ENCODE measurements at regions not wholly inside any gene's neighbourhood (a gene's known extent, or its start where the extent isn't known, plus 50 kb on each side); places are given as distances from the start of the nearest gene placed in this dataset.
A peak's percentile ranks its signal among the peaks of the same experiment; 100 is the strongest.

DNA sequence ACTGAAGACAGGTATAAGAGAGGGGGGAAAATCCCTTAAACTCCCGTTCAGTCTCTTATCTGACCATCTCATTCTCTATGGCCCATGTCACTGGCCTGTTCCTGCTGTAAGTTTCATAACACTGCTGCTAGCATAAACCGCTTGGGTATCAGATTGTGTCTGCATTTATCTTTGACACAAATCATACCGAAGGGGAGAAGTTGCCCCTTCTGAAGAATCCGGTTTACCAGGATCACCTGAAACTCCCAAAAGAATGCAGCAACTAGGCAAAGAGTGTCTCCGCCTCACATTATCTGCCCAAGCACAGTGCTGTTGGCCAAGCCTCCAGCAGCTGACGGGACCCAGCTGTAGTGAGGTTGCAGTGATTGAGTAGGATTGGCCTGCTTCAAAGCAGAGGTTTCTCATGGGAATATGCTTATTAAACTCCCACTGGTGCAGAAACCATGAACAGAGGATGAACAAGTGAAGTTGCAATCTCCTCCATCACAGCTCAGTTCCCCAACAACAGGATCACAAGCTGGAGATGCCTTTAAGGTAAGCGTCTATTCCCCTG lies 71.3 kb upstream of the PUDP start:
- Histone ChIP-seq H3K36me3 (ENCODE audit: control insufficient read depth, insufficient read depth, low read length, severe bottlenecking) (no peaks in the 10 kb centered on the region), H3K4me3 (ENCODE audit: low read length) (no peak overlapping the region), H3K9ac (ENCODE audit: low read length) (no peak overlapping the region), H3K9me3 (ENCODE audit: control insufficient read depth, low read length) (no peaks in the 10 kb centered on the region), H3K4me1 (ENCODE audit: control insufficient read depth, insufficient read depth, low read length) (peaks cover 2% of the 10 kb centered on the region), H3K27me3 (replicated peaks; ENCODE audit: control insufficient read depth, insufficient read depth, low read length) (no peaks in the 10 kb centered on the region)
- DNase-seq (ENCODE audit: low read depth), result no peak

- no peak overlapping the region for H3K4me3 ChIP-seq (ENCODE audit: low read length)
- H3K36me3 ChIP-seq (ENCODE audit: control insufficient read depth, insufficient read depth, low read length, severe bottlenecking), result no peaks in the 10 kb centered on the region
- no peak overlapping the region for H3K9ac ChIP-seq (ENCODE audit: low read length)
- no peaks in the 10 kb centered on the region for H3K9me3 ChIP-seq (ENCODE audit: control insufficient read depth, low read length)
- peaks cover 6% of the 10 kb centered on the region for H3K4me1 ChIP-seq (ENCODE audit: control insufficient read depth, insufficient read depth, low read length)
- no peak for DNase-seq (ENCODE audit: low read depth)
- H3K27me3 ChIP-seq (replicated peaks; ENCODE audit: control insufficient read depth, insufficient read depth, low read length), result no peaks in the 10 kb centered on the region
Measured at GRCh38 chrX:7218321-7219152, 70.6 kb upstream of the PUDP start.

DNA sequence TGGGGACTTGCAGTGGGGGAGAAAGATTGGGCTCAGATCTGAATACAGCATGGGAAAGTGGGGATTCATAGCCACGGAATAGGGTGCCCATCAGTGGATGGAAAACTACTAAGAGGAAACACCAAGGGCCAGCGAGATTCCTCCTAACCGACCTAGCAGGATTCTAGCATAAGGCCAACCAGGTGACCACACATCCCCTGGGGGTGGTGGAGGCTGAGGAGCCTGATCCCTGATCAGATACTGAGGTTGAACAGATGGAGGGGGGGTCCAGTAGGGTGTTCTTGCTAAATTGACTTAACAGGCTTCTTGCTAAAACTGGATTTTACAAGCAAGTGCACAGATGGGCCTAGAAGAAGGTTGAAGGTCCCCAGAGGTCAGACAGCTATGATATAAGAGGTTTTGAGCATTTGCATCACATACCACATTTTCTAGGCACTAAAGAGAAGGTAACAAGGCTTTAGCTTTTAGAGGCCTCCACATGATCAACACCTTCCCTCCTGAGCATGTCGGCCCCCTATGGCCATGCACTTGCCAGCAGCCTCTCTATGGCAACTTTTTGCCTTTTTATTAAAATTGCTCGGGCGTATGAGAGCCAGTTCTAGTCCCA lies 69.1 kb upstream of the PUDP start:
- Histone ChIP-seq H3K9ac (ENCODE audit: low read length) (no peak overlapping the region), H3K4me3 (ENCODE audit: low read length) (no peak overlapping the region), H3K36me3 (ENCODE audit: control insufficient read depth, insufficient read depth, low read length, severe bottlenecking) (no peaks in the 10 kb centered on the region), H3K27me3 (replicated peaks; ENCODE audit: control insufficient read depth, insufficient read depth, low read length) (no peaks in the 10 kb centered on the region), H3K9me3 (ENCODE audit: control insufficient read depth, low read length) (no peaks in the 10 kb centered on the region), H3K4me1 (ENCODE audit: control insufficient read depth, insufficient read depth, low read length) (peaks cover 6% of the 10 kb centered on the region)
- no peak for DNase-seq (ENCODE audit: low read depth)

- H3K9ac ChIP-seq (ENCODE audit: low read length), result no peak overlapping the region
- no peaks in the 10 kb centered on the region for H3K27me3 ChIP-seq (replicated peaks; ENCODE audit: control insufficient read depth, insufficient read depth, low read length)
- no peak overlapping the region for H3K4me3 ChIP-seq (ENCODE audit: low read length)
- H3K9me3 ChIP-seq (ENCODE audit: control insufficient read depth, low read length), result no peaks in the 10 kb centered on the region
- no peaks in the 10 kb centered on the region for H3K36me3 ChIP-seq (ENCODE audit: control insufficient read depth, insufficient read depth, low read length, severe bottlenecking)
- no peak for DNase-seq (ENCODE audit: low read depth)
- H3K4me1 ChIP-seq (ENCODE audit: control insufficient read depth, insufficient read depth, low read length), result peaks cover 6% of the 10 kb centered on the region
Measured at GRCh38 chrX:7215842-7216241, 67.9 kb upstream of the PUDP start.

DNA sequence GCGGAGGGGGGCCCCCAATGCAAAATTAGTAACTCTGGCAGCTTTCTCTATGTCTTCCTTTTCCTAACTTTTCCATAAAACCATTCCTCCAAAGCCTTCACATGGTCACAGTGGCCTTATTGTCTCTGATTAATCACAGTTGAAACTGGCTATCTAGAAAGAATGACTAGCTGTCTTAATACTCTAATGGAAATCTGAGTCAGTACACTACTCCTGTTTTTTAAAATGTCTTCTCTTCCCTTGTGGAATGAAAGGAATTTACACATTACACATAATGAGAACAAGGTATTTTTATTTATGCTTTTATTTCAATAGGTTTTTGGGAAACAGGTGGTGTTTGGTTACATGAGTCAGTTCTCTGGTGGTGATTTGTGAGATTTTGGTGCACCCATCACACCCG lies 66.3 kb upstream of the PUDP start:
- H3K4me3 ChIP-seq (ENCODE audit: low read length), result no peak overlapping the region
- no peak for DNase-seq (ENCODE audit: low read depth)
- no peaks in the 10 kb centered on the region for H3K27me3 ChIP-seq (replicated peaks; ENCODE audit: control insufficient read depth, insufficient read depth, low read length)
- no peak overlapping the region for H3K9ac ChIP-seq (ENCODE audit: low read length)
- H3K36me3 ChIP-seq (ENCODE audit: control insufficient read depth, insufficient read depth, low read length, severe bottlenecking), result no peaks in the 10 kb centered on the region
- peaks cover 6% of the 10 kb centered on the region for H3K4me1 ChIP-seq (ENCODE audit: control insufficient read depth, insufficient read depth, low read length)
- no peaks in the 10 kb centered on the region for H3K9me3 ChIP-seq (ENCODE audit: control insufficient read depth, low read length)

DNA sequence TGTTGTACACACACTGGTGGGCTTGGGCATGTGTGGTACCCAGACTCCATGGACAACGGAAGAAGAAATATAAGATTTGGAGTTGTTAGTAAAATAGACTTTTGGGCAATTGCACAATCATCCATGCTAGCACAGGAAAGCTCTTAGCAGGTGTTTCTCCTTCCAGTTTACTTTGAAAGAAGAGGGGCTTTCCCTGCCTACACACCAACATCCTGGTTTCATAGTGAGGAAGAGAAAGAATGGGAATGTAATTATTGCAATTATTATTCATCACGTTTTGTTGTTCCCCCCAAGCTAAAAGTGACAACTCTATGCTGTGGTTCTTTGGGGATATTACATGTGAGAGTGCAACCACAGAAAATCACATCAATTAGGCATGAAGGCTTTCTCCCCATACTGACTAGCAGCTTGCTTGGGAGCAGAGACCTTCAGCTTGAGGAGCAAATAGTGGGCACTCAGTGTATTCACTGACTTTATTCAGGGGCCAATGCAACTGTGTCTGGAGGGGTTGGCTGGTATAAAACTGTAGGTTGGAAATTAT lies 57.2 kb upstream of the PUDP start:
- Histone ChIP-seq H3K9ac (ENCODE audit: low read length) (no peak overlapping the region), H3K36me3 (ENCODE audit: control insufficient read depth, insufficient read depth, low read length, severe bottlenecking) (no peaks in the 10 kb centered on the region), H3K27me3 (replicated peaks; ENCODE audit: control insufficient read depth, insufficient read depth, low read length) (no peaks in the 10 kb centered on the region), H3K4me1 (ENCODE audit: control insufficient read depth, insufficient read depth, low read length) (no peaks in the 10 kb centered on the region), H3K9me3 (ENCODE audit: control insufficient read depth, low read length) (no peaks in the 10 kb centered on the region), H3K4me3 (ENCODE audit: low read length) (no peak overlapping the region)
- DNase-seq (ENCODE audit: low read depth), result no peak

DNA sequence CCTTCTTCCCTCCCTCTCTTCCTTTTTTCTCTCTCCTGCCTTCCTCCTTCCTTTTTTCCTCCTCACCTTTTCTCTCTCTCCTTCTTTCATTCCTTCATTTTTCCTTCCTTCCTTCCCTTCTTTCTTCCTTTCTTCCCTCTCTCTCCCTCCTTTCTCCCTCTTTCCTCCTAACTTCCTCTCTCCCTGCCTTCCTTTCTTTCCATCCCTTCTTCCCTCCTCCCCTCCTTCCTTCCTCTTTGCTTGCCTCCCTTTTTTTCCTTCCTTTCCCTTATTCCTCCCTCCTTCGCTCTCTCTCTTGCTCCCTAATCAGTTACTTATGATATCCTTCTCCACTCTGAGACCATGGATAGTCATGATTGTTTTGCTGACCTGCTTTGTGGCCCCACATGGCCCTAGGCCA lies 56.7 kb upstream of the PUDP start:
- no peak overlapping the region for H3K9ac ChIP-seq (ENCODE audit: low read length)
- H3K4me3 ChIP-seq (ENCODE audit: low read length), result no peak overlapping the region
- H3K9me3 ChIP-seq (ENCODE audit: control insufficient read depth, low read length), result no peaks in the 10 kb centered on the region
- no peaks in the 10 kb centered on the region for H3K4me1 ChIP-seq (ENCODE audit: control insufficient read depth, insufficient read depth, low read length)
- H3K36me3 ChIP-seq (ENCODE audit: control insufficient read depth, insufficient read depth, low read length, severe bottlenecking), result no peaks in the 10 kb centered on the region
- no peaks in the 10 kb centered on the region for H3K27me3 ChIP-seq (replicated peaks; ENCODE audit: control insufficient read depth, insufficient read depth, low read length)
- no peak for DNase-seq (ENCODE audit: low read depth)

DNA sequence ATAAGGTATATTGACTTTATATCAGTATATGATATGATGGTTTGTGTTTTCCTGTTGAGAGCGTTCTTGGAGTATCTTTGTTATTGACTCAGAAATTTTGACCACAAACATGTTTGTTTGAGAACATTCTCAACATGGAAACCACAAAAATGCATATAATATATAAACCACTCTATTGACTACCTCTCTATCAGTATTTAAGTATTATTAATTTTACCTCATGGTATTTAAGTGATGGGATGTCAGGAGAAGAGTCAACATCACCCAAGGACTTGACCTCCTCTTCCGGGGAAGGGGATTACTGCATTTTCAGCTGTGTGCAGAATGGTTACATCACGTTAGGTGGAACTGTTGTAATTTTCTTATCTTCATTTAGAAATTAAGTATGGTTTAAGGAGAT lies 54.3 kb upstream of the PUDP start:
- peak; percentile 4 for DNase-seq (ENCODE audit: low read depth)
- Histone ChIP-seq H3K4me1 (ENCODE audit: control insufficient read depth, insufficient read depth, low read length) (no peaks in the 10 kb centered on the region), H3K4me3 (ENCODE audit: low read length) (no peak overlapping the region)

GRCh38 chrX:7201496-7201895 lies 53.5 kb upstream of the PUDP start:
- H3K27me3 ChIP-seq (replicated peaks; ENCODE audit: control insufficient read depth, insufficient read depth, low read length), result no peaks in the 10 kb centered on the region
- H3K9ac ChIP-seq (ENCODE audit: low read length), result no peak overlapping the region
- no peaks in the 10 kb centered on the region for H3K4me1 ChIP-seq (ENCODE audit: control insufficient read depth, insufficient read depth, low read length)
- no peak for DNase-seq (ENCODE audit: low read depth)
- H3K4me3 ChIP-seq (ENCODE audit: low read length), result no peak overlapping the region
- H3K9me3 ChIP-seq (ENCODE audit: control insufficient read depth, low read length), result no peaks in the 10 kb centered on the region
- no peaks in the 10 kb centered on the region for H3K36me3 ChIP-seq (ENCODE audit: control insufficient read depth, insufficient read depth, low read length, severe bottlenecking)

More for the DNA sequence above, 54.3 kb upstream of the PUDP start:
- H3K9me3 ChIP-seq (ENCODE audit: control insufficient read depth, low read length), result no peaks in the 10 kb centered on the region
- H3K27me3 ChIP-seq (replicated peaks; ENCODE audit: control insufficient read depth, insufficient read depth, low read length), result no peaks in the 10 kb centered on the region
- H3K36me3 ChIP-seq (ENCODE audit: control insufficient read depth, insufficient read depth, low read length, severe bottlenecking), result no peaks in the 10 kb centered on the region
- no peak overlapping the region for H3K9ac ChIP-seq (ENCODE audit: low read length)

DNA sequence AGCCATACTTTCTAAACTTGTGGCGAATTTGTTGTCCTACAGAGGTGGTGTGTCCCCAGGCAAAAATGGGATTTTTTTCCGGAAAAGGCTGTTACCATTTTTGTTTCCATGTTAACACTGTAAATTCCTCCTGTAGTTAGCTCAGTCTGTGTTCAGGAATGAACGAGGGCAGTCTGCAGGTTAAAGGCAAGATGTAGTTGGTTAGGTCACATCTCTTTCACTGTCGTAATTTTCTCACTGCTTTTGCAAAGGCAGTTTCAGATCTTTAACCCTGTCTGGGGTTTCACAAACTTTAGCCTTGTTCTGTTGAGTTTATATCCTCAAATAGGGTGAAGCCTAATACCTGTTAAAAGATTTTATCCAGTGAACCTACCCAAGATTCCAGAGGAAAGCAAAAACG lies 50.5 kb upstream of the PUDP start:
- no peak overlapping the region for H3K4me3 ChIP-seq (ENCODE audit: low read length)
- H3K9me3 ChIP-seq (ENCODE audit: control insufficient read depth, low read length), result no peaks in the 10 kb centered on the region
- H3K9ac ChIP-seq (ENCODE audit: low read length), result no peak overlapping the region
- no peaks in the 10 kb centered on the region for H3K27me3 ChIP-seq (replicated peaks; ENCODE audit: control insufficient read depth, insufficient read depth, low read length)
- no peaks in the 10 kb centered on the region for H3K36me3 ChIP-seq (ENCODE audit: control insufficient read depth, insufficient read depth, low read length, severe bottlenecking)
- DNase-seq (ENCODE audit: low read depth), result no peak
- H3K4me1 ChIP-seq (ENCODE audit: control insufficient read depth, insufficient read depth, low read length), result no peaks in the 10 kb centered on the region
